GM21717 (cell line): ENCODE measurements at regions not wholly inside any gene's neighbourhood (a gene's known extent, or its start where the extent isn't known, plus 50 kb on each side); places are given as distances from the start of the nearest gene placed in this dataset.
A peak's percentile ranks its signal among the peaks of the same experiment; 100 is the strongest.

ENCODE experiments used
- ATAC-seq: cut with Tn5 transposase; IDR thresholded peaks from one replicate; pipeline ENCODE4 v1.9.1; 2021; ENCODE audit warnings: mild to moderate bottlenecking, moderate library complexity; ENCODE audit not compliant: unreplicated experiment

DNA sequence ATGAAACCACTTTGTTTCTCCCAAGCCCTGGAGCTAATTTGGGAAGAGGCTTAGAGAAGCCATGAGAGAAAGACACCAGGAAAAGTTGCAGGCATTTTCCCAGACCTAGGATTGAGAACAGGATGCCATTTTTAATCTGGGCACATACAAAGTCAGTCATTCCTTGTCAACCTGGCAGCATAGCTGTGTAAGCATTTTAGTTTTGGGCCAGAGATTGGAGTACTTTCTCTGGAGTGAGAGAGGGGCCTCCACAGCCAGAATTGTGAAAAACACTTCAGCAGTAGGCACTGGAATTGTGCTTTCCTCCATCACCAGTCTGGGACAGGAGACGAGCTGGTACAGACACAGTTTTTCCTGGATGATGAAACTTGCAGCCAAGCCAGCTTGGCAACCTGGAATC, 390.3 kb upstream of the DMAC1 start:
- no peak for ATAC-seq

GRCh38 chr9:8188723-8189407, 389.3 kb upstream of the DMAC1 start:
- ATAC-seq: no peak

DNA sequence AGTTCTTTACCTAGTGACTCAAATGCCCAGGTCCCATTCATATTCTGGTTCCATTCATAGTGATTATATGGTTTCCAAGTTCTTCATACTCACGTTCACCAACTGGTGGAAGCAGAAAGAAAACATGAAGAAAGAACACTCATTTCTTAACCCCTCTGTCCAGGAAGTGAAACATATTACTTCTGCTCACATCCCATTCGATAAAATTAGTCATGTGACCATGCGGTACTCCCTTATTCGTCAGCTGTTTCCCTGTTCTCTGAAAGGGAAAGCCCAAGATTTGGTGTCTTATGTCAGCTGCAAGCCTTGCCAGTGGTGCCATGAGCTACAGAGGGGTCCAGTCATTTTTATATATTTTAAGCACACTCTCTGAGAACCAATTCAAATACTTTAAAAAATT, 387.0 kb upstream of the DMAC1 start:
- peak; percentile 82 for ATAC-seq

- no peak for ATAC-seq
Observed at GRCh38 chr9:8183618-8184017, 384.0 kb upstream of the DMAC1 start.

DNA sequence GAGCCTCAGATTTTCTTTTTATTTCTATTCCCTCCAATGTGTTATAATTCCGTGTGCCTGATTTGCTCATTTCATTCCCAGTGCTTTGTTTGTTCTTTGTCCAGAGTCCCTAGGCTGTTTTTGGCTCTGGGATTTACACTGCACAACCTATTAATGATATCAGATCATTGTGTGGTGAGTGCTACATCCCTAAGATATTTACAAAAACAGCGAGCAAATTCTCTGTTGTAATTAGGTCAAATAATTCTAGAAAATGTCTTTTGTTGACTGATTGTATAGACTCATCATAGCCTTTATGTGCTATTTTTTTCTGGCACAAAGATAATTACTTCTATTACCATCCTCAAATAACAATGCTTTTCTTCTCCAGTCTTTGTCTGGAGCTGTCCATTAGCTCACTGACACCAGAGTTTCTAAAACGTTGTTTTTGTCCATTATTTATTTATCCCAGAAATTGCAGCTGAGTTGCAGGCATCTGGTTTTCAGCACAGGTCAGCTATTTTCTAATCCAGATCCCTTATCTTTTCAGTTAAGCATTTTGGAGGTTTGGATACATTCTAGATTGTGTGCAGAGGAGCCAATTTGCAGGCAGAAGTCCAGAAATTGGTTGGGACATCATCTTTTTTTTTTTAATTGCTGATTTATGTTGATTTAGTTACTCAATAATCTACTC, 379.9 kb upstream of the DMAC1 start:
- ATAC-seq: no peak

GRCh38 chr9:8172000-8172399, 372.4 kb upstream of the DMAC1 start:
- ATAC-seq: no peak

- no peak for ATAC-seq
Observed at GRCh38 chr9:8168916-8169438, 369.4 kb upstream of the DMAC1 start.

GRCh38 chr9:8160787-8161186, 361.2 kb upstream of the DMAC1 start:
- no peak for ATAC-seq

DNA sequence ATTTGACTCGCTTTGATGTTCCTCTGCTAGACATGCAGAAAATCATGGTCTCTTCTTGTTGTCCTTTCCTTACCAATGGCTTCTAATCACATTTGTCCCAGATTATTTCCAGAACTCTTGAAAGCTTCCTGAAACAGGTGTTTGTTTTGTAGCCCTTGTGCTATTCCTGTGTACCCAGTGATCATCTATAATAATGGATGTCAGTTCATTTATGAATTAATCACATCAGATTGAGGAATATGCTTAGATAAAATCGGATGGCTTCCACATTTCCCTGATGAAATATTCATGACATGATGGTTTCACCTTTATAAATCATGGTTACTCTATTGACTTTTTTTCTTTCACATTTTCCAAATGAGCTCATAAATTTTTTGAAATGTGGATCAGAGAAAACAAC, 359.0 kb upstream of the DMAC1 start:
- ATAC-seq: no peak

DNA sequence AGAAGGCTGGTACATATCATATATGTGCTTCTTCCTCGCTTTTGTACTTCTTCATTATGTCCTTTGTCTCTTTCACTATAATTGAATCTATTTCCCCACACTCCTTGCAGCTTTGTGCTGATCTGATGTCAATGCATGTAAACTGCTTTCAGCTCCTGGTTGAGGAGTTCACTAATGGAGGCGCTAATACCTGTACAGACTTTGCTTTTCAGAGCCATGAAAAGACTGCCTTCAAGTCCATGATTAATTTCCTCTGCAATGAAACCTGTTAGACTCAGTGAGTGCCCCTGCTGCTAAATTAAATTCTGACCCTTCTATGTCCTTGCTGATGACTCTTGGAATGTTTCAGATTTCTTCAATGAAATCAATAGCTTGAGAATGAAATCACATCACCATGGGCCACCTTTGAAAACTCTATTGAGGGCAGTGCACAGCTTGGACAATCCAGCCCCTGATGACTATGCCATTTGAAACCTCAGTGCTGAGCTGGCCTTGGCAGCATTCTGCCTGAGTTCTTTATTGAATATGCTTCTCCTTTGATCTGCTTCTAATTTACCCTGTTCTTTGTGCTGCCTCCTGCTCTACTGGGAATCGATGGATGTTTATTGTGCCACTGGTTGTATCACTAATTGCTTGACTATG, 358.2 kb upstream of the DMAC1 start:
- no peak for ATAC-seq

- no peak for ATAC-seq
Observed at GRCh38 chr9:8156346-8156745, 356.8 kb upstream of the DMAC1 start.

DNA sequence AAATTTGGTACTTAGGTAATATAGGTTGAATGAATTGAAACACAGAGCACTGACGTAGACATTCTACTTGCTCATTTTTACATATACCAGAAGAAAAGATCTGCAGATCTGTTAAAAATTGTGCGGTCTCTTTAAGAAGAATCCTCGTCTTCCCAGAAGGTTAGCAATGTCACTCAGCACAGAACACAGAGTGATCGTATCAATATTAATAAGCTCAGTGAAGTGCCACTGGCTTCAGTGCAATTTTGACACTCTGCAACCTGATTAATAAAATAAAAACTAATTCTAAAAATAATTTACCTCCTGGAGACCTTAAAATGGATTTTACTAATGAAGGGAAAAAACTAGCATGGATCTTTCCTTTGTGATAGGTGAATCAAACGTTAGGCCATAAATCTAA, 356.1 kb upstream of the DMAC1 start:
- ATAC-seq: no peak

GRCh38 chr9:8143677-8144076, 344.1 kb upstream of the DMAC1 start:
- ATAC-seq: no peak

GRCh38 chr9:8140557-8140956, 341.0 kb upstream of the DMAC1 start:
- no peak for ATAC-seq

GRCh38 chr9:8139756-8140155, 340.2 kb upstream of the DMAC1 start:
- ATAC-seq: no peak

DNA sequence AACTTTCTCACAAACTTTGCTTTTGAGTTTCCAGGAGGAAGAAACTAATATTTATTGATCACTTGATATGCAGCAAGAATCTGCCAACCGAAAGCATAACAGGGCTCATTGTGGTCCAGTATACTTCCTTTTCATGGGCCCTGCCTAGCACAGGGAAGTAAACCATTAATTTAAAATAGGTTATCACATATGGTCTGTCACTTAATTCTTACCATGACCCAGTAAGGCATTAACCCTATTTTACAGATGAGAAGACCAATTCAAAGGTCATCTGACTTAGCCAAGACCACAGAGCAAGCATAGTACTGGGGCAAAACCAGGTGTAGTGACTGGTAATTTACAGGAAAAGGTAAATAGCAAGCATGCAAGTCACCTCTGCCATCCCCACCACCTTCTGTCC, 336.9 kb upstream of the DMAC1 start:
- ATAC-seq: no peak

DNA sequence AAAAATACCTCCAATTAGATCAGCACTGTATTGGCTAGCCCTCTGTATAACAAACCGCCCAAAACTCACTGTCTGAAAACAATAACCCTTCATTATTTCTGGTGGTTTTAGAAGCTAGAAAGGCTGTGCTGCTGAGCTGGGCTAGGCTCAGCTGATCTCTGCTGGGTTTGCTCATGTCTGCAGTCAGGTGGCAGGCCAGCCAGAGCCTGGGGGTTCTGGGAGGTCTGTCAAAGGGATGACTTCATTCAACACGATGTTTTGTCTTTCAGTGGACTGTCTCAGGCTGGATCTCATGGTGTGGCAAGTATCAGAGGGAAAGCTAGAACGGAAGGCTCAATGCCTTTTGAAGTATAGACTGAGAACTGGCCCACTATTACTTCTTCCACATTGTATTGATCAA, 335.1 kb upstream of the DMAC1 start:
- no peak for ATAC-seq

DNA sequence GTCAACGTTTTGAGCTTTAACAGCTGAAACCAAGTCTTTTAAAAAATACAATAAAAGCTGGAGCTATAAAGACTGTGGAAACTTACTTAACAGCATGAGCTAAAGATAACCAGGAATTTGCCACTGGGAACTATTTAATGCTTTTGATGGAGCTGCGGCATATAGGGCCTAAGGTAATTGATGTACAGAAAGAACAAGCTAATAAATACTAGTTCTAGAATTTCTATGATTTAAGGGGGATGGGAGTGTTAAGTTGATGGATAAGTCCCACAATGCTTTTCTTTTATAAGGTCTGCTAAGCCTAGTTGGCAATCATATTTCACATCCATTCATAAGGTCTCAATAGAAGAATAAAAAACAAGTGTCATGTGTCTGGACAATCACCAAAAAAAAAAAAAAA, 334.0 kb upstream of the DMAC1 start:
- no peak for ATAC-seq

DNA sequence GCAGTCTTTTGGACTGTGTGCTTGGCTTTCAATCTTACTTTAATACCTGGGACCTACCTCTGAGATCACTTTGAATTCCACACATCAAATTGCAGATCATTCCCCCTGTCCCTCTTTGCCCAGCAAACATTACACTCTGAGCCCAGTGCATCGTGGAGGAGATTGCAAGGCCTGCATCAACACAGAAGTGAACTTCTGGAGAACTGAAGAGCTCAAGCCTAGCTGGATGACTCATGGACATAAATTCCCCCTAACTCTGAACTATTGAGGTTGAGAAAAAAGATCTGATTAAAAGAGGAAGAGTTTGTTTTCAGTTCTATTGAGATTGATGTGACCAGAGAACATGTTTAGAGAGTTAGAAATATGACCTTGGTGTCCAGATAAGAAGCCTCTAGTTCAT, 316.0 kb upstream of the DMAC1 start:
- no peak for ATAC-seq

DNA sequence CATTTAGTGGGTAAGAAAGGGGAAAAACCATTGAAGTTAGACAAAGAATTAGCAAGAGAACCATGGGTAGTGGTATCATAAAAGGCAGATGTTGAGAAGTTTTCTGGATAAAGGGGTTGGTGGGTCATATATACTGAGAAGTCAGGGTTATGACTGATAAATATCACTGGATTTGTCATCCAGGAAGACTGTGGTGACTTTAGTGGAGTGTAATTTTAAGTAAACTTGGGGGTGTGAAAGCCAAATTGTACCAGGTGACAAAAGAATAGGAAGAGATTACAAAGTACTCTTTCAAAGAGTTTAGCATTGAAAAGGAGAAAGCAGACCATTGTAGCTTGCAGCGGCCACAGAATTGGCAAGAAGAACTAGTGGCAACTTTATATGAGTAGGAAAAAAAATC, 315.2 kb upstream of the DMAC1 start:
- no peak for ATAC-seq

- ATAC-seq: no peak
Observed at GRCh38 chr9:8106362-8106761, 306.8 kb upstream of the DMAC1 start.

DNA sequence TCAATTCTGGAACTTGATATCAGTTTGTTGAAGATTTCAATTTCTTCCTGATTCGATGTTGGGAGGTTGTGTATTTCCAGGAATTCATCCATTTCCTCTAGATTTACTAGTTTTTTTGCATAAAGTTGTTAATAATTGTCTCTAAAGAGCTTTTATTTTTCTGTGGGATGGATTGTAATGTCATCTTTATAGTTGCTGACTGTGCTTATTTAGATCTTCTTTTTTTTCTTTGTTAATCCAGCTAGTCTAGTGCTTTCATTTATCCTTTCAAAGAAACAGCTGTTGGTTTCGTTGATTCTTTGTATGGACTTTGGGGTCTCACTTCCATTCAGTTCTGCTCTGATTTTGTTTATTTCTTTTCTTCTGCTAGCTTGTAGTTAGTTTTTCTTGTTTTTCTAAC, 302.0 kb upstream of the DMAC1 start:
- no peak for ATAC-seq
